HCT116 (cell line): ENCODE measurements at regions not wholly inside any gene's neighbourhood (a gene's known extent, or its start where the extent isn't known, plus 50 kb on each side); places are given as distances from the start of the nearest gene placed in this dataset.

Experiments used
- ATAC-seq: fragments of 200-7000 bp; cut with Tn5 transposase; 2 replicates; pipeline ENCODE4 v1.9.1; 2020; ENCODE audit warnings: mild to moderate bottlenecking, moderate library complexity
- BruUV-seq: library from RNA; stranded (reverse); fragments of 400-500 nt; replicated peaks from 2 replicates; lab custom pipeline; 2021; lab: Mats Ljungman, UMichigan
- CTCF ChIA-PET: fragments of 300-600 bp; sonication (Branson Sonifier 250); formaldehyde crosslinking; loops from one replicate; lab custom pipeline; 2021; ENCODE audit warnings: antibody characterized with exemption; lab: Charles Lee
- POLR2A ChIA-PET: fragments of 300-600, 350-600 bp; sonication (Branson Sonifier 250); formaldehyde crosslinking; loops from one replicate; lab custom pipeline; 2021; ENCODE audit warnings: antibody characterized with exemption; lab: Charles Lee
- RAD21 ChIA-PET, 2 experiments: fragments of 300-600 bp; sonication (Branson Sonifier 250); formaldehyde crosslinking; loops; one replicate each; lab custom pipeline; 2023; ENCODE audit warnings: low total read pairs in 2 of 2; ENCODE audit not compliant: uncharacterized antibody in 2 of 2, unreplicated experiment in 2 of 2, low non-redundant PET in 1 of 2; lab: Charles Lee
- DNase-seq: peaks from one replicate; pipeline ENCODE4 v3.0.0-alpha.2; 2010; ENCODE audit warnings: low read depth, low spot score
- H2AFZ ChIP-seq: fragments of 200-600 bp; shearing (Covaris generic), sonication (generic); 2 replicates; pipeline ENCODE4 v1.6.1; 2017; ENCODE audit warnings: low read depth, mixed run types, mixed read lengths, antibody characterized with exemption, low read length; ENCODE audit not compliant: poor library complexity, severe bottlenecking
- H3K27ac ChIP-seq: 2 replicates; pipeline ENCODE4 v1.5.1; 2012; ENCODE audit warnings: low read depth, low read length
- H3K27me3 ChIP-seq: fragments of 200-600 bp; sonication (generic); 2 replicates; pipeline ENCODE4 v1.6.1; 2016; ENCODE audit warnings: mixed run types, low read length, mixed read lengths; ENCODE audit not compliant: insufficient read depth
- H3K36me3 ChIP-seq, 2 experiments: fragments of 200-500 bp in 1 of 2; fragments of 200-600 bp in 1 of 2; sonication (Bioruptor generic) in 1 of 2; sonication (generic) in 1 of 2; 2 replicates each; pipeline versions ENCODE4 v1.5.1 to v1.6.1; 2014 to 2016; ENCODE audit warnings: low read length in 2 of 2, inconsistent platforms in 1 of 2, mixed read lengths in 1 of 2, mixed run types in 1 of 2; ENCODE audit not compliant: insufficient read depth in 2 of 2, control insufficient read depth in 1 of 2
- H3K4me1 ChIP-seq, 2 experiments: fragments of 200-600 bp in 1 of 2; sonication (generic) in 1 of 2; 2 replicates each; pipeline versions ENCODE4 v1.5.1 to v1.6.1; 2012 to 2017; ENCODE audit warnings: low read length in 2 of 2, inconsistent platforms in 1 of 2, mild to moderate bottlenecking in 1 of 2, mixed read lengths in 1 of 2, mixed run types in 1 of 2, moderate library complexity in 1 of 2; ENCODE audit not compliant: insufficient read depth in 2 of 2, control insufficient read depth in 1 of 2
- H3K4me2 ChIP-seq: fragments of 200-600 bp; sonication (generic); 2 replicates; pipeline ENCODE4 v1.6.1; 2017; ENCODE audit warnings: mixed run types, low read length, mixed read lengths
- H3K4me3 ChIP-seq, 2 experiments: fragments of 200-600 bp in 1 of 2; sonication (generic) in 1 of 2; replicated peaks in 1 of 2; 2 replicates each; pipeline ENCODE4 v1.5.1; 2011 to 2016; ENCODE audit warnings: low read length in 2 of 2, control low read depth in 1 of 2, low read depth in 1 of 2, mild to moderate bottlenecking in 1 of 2, mixed read lengths in 1 of 2, mixed run types in 1 of 2
- H3K79me2 ChIP-seq: fragments of 200-600 bp; sonication (generic); 2 replicates; pipeline ENCODE4 v1.6.1; 2017; ENCODE audit warnings: mild to moderate bottlenecking, mixed run types, low read length, moderate library complexity, mixed read lengths; ENCODE audit not compliant: insufficient read depth
- H3K9ac ChIP-seq: fragments of 200-600 bp; sonication (generic); 2 replicates; pipeline ENCODE4 v1.6.1; 2016; ENCODE audit warnings: low read length, mixed read lengths
- H3K9me2 ChIP-seq: fragments of 200-600 bp; sonication (generic), shearing (Covaris generic); 2 replicates; pipeline ENCODE4 v1.6.1; 2017; ENCODE audit warnings: mixed run types, mild to moderate bottlenecking, moderate library complexity; ENCODE audit not compliant: insufficient read depth
- H3K9me3 ChIP-seq, 2 experiments: fragments of 200-500 bp in 1 of 2; fragments of 200-600 bp in 1 of 2; sonication (Bioruptor generic) in 1 of 2; sonication (generic) in 1 of 2; 2 replicates each; pipeline ENCODE4 v1.6.1; 2014 to 2017; ENCODE audit warnings: low read length in 2 of 2, mixed read lengths in 2 of 2, inconsistent platforms in 1 of 2, low read depth in 1 of 2, mild to moderate bottlenecking in 1 of 2, mixed run types in 1 of 2, moderate library complexity in 1 of 2; ENCODE audit not compliant: control insufficient read depth in 1 of 2, insufficient read depth in 1 of 2
- H4K20me1 ChIP-seq: fragments of 200-600 bp; sonication (generic), shearing (Covaris generic); 2 replicates; pipeline ENCODE4 v1.6.1; 2017; ENCODE audit warnings: mixed run types, mild to moderate bottlenecking, moderate library complexity; ENCODE audit not compliant: insufficient read depth
- ATF3 ChIP-seq: IDR thresholded peaks from 2 replicates; pipeline ENCODE4 v1.6.1; 2012
- CBX3 ChIP-seq: IDR thresholded peaks from 2 replicates; pipeline ENCODE4 v1.6.1; 2012; ENCODE audit warnings: low read depth
- CEBPB ChIP-seq: IDR thresholded peaks from 2 replicates; pipeline ENCODE4 v1.6.1; 2012; ENCODE audit warnings: low read depth
- CTCF ChIP-seq, 3 experiments: fragments of 200-600 bp in 1 of 3; sonication (generic) in 1 of 3; IDR thresholded peaks in 2 of 3; conservative IDR thresholded peaks in 1 of 3; 2 replicates each; pipeline ENCODE4 v1.5.1; 2012 to 2017; ENCODE audit warnings: low read depth in 2 of 3, low read length in 2 of 3, antibody characterized with exemption in 1 of 3, borderline replicate concordance in 1 of 3, control low read depth in 1 of 3, mild to moderate bottlenecking in 1 of 3, mixed read lengths in 1 of 3, mixed run types in 1 of 3, moderate library complexity in 1 of 3; ENCODE audit not compliant: insufficient read depth in 1 of 3
- EGR1 ChIP-seq: IDR thresholded peaks from 2 replicates; pipeline ENCODE4 v1.6.1; 2012; ENCODE audit warnings: low read depth
- ELF1 ChIP-seq: IDR thresholded peaks from 2 replicates; pipeline ENCODE4 v1.6.1; 2012; ENCODE audit warnings: low read depth, borderline replicate concordance
- EZH2 ChIP-seq: fragments of 200-600 bp; sonication (generic); IDR thresholded peaks from 2 replicates; pipeline ENCODE4 v1.6.1; 2017; ENCODE audit warnings: antibody characterized with exemption, mixed run types
- FOSL1 ChIP-seq: IDR thresholded peaks from 2 replicates; pipeline ENCODE4 v1.6.1; 2012; ENCODE audit warnings: low read depth
- JUND ChIP-seq: IDR thresholded peaks from 2 replicates; pipeline ENCODE4 v1.6.1; 2012
- MAX ChIP-seq: IDR thresholded peaks from 2 replicates; pipeline ENCODE4 v1.6.1; 2012
- POLR2AphosphoS5 ChIP-seq: IDR thresholded peaks from 2 replicates; pipeline ENCODE4 v1.6.1; 2011; ENCODE audit warnings: mild to moderate bottlenecking, low read depth, low read length, moderate library complexity
- RAD21 ChIP-seq: IDR thresholded peaks from 2 replicates; pipeline ENCODE4 v1.6.1; 2012; ENCODE audit warnings: low read depth, mild to moderate bottlenecking
- REST ChIP-seq: IDR thresholded peaks from 2 replicates; pipeline ENCODE4 v1.6.1; 2012; ENCODE audit warnings: low read depth
- SIN3A ChIP-seq: IDR thresholded peaks from 2 replicates; pipeline ENCODE4 v1.6.1; 2012; ENCODE audit warnings: low read depth
- SP1 ChIP-seq: IDR thresholded peaks from 2 replicates; pipeline ENCODE4 v1.6.1; 2012; ENCODE audit warnings: low read depth
- SRF ChIP-seq: IDR thresholded peaks from 2 replicates; pipeline ENCODE4 v1.6.1; 2012; ENCODE audit warnings: low read depth
- YY1 ChIP-seq: IDR thresholded peaks from 2 replicates; pipeline ENCODE4 v1.6.1; 2011; ENCODE audit warnings: low read length, low read depth, moderate library complexity, mild to moderate bottlenecking; ENCODE audit not compliant: insufficient replicate concordance; ENCODE audit errors: extremely low read depth
- ZBTB33 ChIP-seq: IDR thresholded peaks from 2 replicates; pipeline ENCODE4 v1.6.1; 2011; ENCODE audit warnings: mild to moderate bottlenecking, low read length, moderate library complexity; ENCODE audit not compliant: insufficient replicate concordance; ENCODE audit errors: extremely low read depth
- ZFX ChIP-seq: fragments of 450-650 bp; IDR thresholded peaks from 2 replicates; pipeline ENCODE4 v1.6.1; 2017
- ZNF274 ChIP-seq: fragments of 200-500 bp; sonication (Bioruptor generic); IDR thresholded peaks from 2 replicates; pipeline ENCODE4 v1.6.1; 2014; ENCODE audit warnings: mild to moderate bottlenecking, low read depth, low read length, inconsistent platforms
- intact Hi-C: fragments of 100-400 bp; cut with micrococcal nuclease; formaldehyde crosslinking; loops from 2 replicates; pipeline ENCODE4 v1.10.0; 2022

GRCh38 chr3:135719449-135719848 lies 246.1 kb upstream of the PPP2R3A start:
- CTCF ChIA-PET: no interaction called here
- no peak overlapping the region for H3K27ac ChIP-seq
- no peaks in the 10 kb centered on the region for H3K36me3 ChIP-seq
- TF ChIP-seq POLR2AphosphoS5: no peak
- TF ChIP-seq EGR1: no peak
- no peak for TF ChIP-seq ZNF274
- no peak for TF ChIP-seq EZH2
- TF ChIP-seq YY1: no peak
- no peak for TF ChIP-seq MAX
- TF ChIP-seq CBX3: no peak
- no peak for TF ChIP-seq CTCF (IDR thresholded peaks at IDR 0.05 in 2 of 3, conservative IDR thresholded peaks at IDR 0.05 in 1 of 3; ENCODE audit: borderline replicate concordance in 1 of 3, insufficient read depth in 1 of 3, low read depth in 2 of 3, low read length in 2 of 3)
- TF ChIP-seq REST: no peak
- no peak for TF ChIP-seq RAD21
- no peak for TF ChIP-seq JUND
- no peak for TF ChIP-seq ATF3
- TF ChIP-seq CEBPB: no peak
- no peak for TF ChIP-seq SIN3A
- no peak for TF ChIP-seq ELF1
- no peak for TF ChIP-seq SRF
- TF ChIP-seq ZFX: no peak
- TF ChIP-seq SP1: no peak
- TF ChIP-seq FOSL1: no peak
- TF ChIP-seq ZBTB33: no peak
- no peaks in the 10 kb centered on the region for H3K9me3 ChIP-seq
- no TSS peak for BruUV-seq
- no peak overlapping the region for H3K4me3 ChIP-seq
- no peak overlapping the region for H2AFZ ChIP-seq
- no peak overlapping the region for H3K9ac ChIP-seq
- intact Hi-C loops: no loop called here
- H3K4me1 ChIP-seq: no peaks in the 10 kb centered on the region
- no peaks in the 10 kb centered on the region for H3K27me3 ChIP-seq
- H3K4me2 ChIP-seq: no peak overlapping the region
- POLR2A ChIA-PET: no interaction called here
- no peak for ATAC-seq
- no peaks in the 10 kb centered on the region for H3K9me2 ChIP-seq
- H4K20me1 ChIP-seq: no peaks in the 10 kb centered on the region
- RAD21 ChIA-PET: no interaction called here
- H3K79me2 ChIP-seq: no peaks in the 10 kb centered on the region
- no peak for DNase-seq
